Occipital lobe (tissue), 1 donor: ENCODE measurements at regions not wholly inside any gene's neighbourhood (a gene's known extent, or its start where the extent isn't known, plus 50 kb on each side); places are given as distances from the start of the nearest gene placed in this dataset.
"Not testable (repeated sequence)": the region's sequence is repeated elsewhere in the genome, so short reads cannot be mapped to it uniquely, and the experiment has no call there.

ENCODE experiments used
- DNase-seq: peaks from one replicate; lab custom pipeline; 2025; lab: John Stamatoyannopoulos, UW

DNA sequence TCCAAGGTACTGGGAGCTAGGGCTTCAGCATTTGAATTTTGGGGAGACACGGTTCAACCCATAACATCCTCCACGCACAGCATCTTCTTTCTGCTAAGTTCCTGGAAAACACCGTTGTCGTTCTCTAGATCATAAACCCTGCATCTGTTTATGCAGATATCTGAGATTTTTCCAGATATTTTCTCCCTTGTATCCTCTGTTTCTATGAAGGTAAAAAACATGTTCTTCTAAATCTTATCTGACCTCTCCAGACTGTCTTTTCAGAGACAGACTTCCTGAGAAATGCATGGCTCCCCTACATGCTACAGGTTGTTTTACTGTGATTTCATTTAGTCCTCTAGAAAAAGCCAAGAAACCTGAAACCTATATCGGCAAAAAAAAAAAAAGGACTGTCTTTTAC lies 152.3 kb upstream of the KLF3 start:
- DNase-seq: no peak

- DNase-seq: no peak
Observed at GRCh38 chr4:38512840-38513239, 151.2 kb upstream of the KLF3 start.

- DNase-seq: no peak
Observed at GRCh38 chr4:38514465-38515146, 149.4 kb upstream of the KLF3 start.

DNA sequence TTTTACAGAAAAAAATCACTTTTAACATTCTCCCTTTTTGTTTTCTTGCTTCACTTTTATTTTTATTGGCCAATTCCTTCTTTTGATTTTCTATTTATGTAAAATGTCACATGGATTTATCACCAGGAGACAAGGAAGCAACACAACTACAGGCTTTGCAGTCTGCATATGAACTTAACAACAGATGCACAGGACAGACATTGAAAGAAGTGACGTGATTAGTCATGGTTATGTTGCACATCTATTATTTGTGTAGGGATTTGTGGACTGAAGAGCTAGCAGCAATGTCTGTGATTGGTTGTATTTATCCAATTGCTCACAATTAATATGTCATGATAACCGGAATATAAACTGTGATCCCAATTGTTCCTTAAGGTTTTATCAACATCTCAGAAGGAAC lies 147.8 kb upstream of the KLF3 start:
- no peak for DNase-seq

- no peak for DNase-seq
Observed at GRCh38 chr4:38519666-38520065, 144.3 kb upstream of the KLF3 start.

DNA sequence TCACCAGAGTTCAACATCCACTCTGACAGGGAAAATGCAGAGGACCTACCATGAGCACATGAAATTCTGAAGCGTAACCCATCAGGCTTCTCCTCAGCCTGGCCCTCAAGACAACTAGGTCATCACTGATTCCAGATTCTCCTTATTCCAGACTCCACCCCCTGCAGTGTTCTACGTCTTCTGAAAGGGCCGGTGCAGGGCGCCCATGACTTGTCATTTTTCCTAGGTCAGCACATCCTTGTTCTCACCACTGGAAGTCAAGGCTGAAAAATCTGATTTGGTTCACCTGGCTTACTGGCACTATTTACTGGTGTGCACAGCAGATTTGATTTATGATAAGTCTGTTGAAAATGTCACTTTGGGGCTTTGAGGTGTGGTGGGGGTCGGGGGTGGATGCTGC lies 140.9 kb upstream of the KLF3 start:
- DNase-seq: no peak

DNA sequence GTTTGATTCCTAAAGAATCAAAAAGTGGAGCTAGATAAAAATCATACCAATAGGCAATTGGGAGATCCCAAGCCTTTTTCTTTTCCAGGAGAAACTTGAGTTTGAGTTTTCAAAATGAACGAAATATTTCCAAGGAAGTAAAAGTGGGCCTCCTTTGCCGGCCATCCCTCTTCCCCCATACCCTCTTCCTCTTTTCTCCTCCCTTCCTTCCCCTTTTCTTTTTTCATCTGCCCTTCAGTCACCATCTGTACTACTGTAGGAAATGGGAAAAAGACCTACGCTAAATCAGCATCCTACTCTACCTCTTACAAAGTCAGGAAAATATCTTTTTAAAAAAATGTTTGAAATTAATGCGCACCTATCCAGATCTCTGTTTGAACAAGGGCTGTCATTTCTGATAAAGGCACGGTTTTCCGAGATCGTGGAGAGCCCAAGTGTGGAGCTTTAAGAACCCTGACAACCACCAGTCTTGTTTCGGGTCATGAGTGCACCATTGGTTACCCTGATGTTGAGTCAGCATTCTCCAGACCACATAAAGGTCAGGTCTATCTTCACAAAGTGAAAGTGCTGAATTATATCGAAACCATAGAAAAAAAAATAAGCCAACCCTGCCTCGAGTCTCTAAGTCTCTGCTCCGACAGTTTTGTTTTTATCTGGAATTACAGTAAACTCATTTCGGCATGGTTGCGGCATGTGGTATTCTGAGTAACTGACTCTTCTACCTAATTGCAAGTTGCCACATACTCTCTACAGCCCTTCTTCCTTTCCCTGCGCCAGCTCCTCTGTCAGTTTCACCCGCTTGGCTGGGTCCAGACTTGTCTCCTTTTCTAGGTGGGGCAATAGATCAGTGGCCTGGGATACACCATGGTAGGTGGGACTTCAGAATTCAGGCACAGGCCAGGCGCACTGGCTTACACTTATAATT lies 140.2 kb upstream of the KLF3 start:
- DNase-seq: no peak

DNA sequence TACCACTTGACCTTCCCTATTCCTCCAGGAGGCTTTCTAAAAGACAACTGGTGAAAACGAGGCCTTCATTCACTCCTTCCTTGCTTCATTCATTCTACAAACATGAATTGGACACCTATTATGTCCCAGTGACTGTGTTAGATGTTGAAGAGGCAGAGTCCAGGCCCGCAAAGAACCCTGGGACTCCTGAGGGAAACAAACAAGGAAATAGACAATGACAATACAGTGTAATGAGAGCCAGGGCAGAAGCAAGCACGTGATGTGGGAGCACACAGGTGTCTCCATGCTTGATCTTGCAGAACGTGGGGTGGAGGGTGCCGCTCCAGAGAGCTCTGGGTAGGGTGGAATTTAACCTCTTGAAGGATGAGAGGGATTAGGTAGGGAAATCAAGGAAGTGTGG lies 137.6 kb upstream of the KLF3 start:
- no peak for DNase-seq

DNA sequence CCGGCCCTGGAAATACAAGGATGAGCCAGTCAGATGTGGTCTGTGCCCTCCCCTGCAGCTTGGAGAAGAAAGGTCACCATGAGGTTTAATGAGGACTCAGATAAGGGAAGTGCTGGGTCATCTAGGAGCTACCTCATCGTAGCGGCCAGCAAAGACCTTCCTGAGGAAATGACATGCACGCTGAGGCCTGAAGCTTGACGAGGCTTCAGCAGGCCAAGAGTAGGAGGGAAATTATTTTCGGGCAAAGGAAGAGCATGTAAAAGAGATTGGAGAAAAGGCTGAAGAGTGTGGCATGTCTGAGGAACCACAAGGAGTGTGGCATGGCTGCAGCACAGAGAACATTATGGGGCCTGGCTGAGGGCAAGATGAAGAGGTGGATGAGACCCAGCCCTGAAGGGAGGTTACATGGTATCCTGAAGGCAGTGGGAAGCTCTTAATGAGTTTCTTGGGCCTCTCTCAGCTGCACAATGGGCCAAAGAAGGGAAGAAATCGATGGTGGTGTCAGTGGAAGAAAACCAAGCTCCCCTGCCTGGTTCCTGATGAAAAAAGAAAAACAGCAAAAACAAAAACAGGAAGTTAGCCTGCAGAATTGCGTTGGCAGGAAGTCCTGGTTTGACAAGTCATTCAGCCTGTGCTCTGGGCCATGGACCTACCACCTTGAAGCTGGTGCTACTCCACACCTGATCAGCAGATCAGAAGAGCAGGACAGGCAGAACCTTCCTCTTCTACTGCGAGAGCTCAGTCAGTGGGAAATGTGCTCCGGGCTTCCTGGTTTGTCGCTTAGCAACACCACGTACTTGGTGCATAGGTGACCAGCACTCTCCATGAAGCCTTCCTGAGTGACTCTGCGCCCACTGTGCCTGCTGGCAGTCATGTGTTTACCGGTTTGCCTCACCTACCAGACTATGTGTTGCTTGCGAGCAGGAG lies 134.5 kb upstream of the KLF3 start:
- no peak for DNase-seq

- DNase-seq: no peak
Observed at GRCh38 chr4:38530486-38530885, 133.5 kb upstream of the KLF3 start.

DNA sequence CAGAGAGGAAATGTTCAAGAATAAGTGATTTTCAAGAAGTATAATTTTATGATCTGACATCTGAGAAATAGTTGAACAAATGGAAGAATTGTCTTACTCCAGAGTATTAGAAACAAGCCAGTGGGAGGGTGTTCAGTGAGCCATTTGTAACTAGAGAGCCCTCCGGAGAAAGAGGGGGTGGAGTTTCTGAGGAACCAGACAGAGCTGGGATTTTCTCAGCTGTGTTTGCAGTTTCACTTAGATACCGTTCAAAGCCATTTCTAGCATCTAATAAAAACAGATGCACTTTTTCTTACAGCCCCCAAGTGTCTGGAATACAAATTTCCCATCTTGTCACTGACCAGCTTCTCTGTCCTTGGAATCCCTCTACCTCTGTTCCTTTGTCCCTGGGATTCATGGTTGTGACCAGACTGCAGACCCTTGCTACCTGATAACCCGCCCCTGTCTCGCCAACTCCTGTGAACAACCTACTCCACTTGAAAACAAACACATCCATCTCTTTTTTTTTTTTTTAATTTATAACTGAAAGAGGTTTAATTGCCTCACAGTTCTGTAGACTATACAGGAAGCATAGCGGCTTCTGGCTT lies 132.8 kb upstream of the KLF3 start:
- DNase-seq: no peak

GRCh38 chr4:38532908-38533499 lies 131.0 kb upstream of the KLF3 start:
- DNase-seq: no peak

- DNase-seq: no peak
Observed at GRCh38 chr4:38534344-38535045, 129.5 kb upstream of the KLF3 start.

GRCh38 chr4:38535071-38535470 lies 128.9 kb upstream of the KLF3 start:
- not testable (repeated sequence) for DNase-seq

GRCh38 chr4:38535717-38536116 lies 128.3 kb upstream of the KLF3 start:
- no peak for DNase-seq

- DNase-seq: no peak
Observed at GRCh38 chr4:38536716-38537115, 127.3 kb upstream of the KLF3 start.

GRCh38 chr4:38537666-38538065 lies 126.3 kb upstream of the KLF3 start:
- no peak for DNase-seq

DNA sequence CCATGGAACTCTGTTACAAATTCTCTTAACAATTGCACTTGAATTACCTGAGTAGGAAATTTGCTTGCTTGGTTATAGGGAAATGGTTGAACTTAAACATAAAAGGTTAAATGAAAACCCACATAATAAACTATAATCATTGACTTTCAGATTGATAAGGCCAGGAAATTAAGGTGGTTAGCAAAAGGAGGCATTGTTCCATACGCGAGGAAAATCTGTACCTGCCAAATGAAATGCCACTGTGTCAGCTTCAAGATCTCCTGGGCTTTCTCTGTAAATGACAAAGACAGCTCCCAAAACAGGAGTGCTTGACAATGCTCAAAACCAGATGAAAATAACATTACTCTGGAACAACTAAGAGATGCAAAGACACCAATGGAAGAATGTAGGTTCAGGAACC lies 125.5 kb upstream of the KLF3 start:
- no peak for DNase-seq

DNA sequence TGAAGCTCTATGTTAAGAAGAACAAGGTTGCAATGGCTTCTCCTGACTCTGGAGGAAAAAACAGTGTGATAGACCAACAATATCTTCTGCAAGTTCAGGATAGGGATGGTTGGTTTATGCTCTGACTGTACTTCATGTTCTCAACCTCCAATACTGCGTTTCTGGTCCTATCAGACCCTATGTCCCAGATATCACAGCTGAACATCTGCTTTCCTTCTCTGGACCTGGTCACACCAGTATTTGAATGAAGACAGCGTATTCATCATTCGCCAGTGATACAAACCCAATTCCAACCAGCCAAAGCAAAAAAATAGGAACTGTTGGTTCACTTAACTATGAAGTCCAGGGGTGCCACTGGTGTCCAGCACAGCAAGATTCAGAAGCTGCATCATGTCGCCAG lies 124.5 kb upstream of the KLF3 start:
- DNase-seq: no peak

DNA sequence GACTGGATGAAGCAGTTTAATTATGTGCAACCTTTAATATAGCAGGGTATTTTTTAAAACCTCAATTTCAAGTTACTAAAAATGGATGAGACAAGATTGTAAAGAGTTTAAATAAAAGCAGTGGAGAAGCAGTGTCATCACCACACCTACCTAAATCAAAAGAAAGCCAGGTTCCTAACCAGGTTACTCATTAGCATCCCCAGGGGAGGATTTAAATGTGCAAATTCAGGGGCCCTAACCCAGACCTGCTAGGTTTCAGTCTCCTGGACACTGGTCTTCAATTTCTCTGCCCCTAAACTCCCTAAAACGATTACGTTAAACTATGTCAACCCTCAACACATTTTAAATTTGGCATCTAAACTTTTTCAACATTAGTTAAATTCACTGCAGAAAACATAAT lies 116.9 kb upstream of the KLF3 start:
- no peak for DNase-seq
